GM12878 (cell line): ENCODE measurements at regions not wholly inside any gene's neighbourhood (a gene's known extent, or its start where the extent isn't known, plus 50 kb on each side); places are given as distances from the start of the nearest gene placed in this dataset.

Experiments
- ATAC-seq: fragments of 200-7000 bp; cut with Tn5 transposase; 3 replicates; pipeline ENCODE4 v1.9.1; 2020; ENCODE audit warnings: mild to moderate bottlenecking, moderate library complexity
- BruUV-seq: library from RNA; stranded (reverse); fragments of 400-500 nt; replicated peaks from 2 replicates; lab custom pipeline; 2021; lab: Mats Ljungman, UMichigan
- CTCF ChIA-PET: fragments of 300-600 bp; sonication (Branson Sonifier 250); formaldehyde crosslinking; extraction: SDS; loops from one replicate; lab custom pipeline; 2021; ENCODE audit warnings: inconsistent platforms; lab: Yijun Ruan, JAX
- POLR2A ChIA-PET: fragments of 350-600 bp; formaldehyde crosslinking; extraction: SDS; loops from one replicate; lab custom pipeline; 2021; ENCODE audit warnings: inconsistent platforms; lab: Charles Lee
- RAD21 ChIA-PET: fragments of 300-600 bp; sonication (Branson Sonifier 250); formaldehyde crosslinking; loops from one replicate; lab custom pipeline; 2023; ENCODE audit warnings: antibody characterized with exemption; ENCODE audit not compliant: unreplicated experiment; lab: Charles Lee
- SMC1A ChIA-PET: fragments of 300-600 bp; sonication (Branson Sonifier 250); formaldehyde crosslinking; loops from one replicate; lab custom pipeline; 2023; ENCODE audit not compliant: unreplicated experiment, uncharacterized antibody; lab: Charles Lee
- DNase-seq: peaks from one replicate; pipeline ENCODE4 v3.0.0-alpha.2; 2011; ENCODE audit warnings: low read depth, low spot score
- FAIRE-seq: peaks from 3 replicates; lab custom pipeline; 2011; peaks lifted over from hg19 to GRCh38; lab: Jason Lieb, UNC
- H2AFZ ChIP-seq: 2 replicates; pipeline ENCODE4 v1.6.0; 2011; ENCODE audit warnings: low read depth, low read length, control low read depth; ENCODE audit not compliant: control insufficient read depth
- H3K27ac ChIP-seq: 2 replicates; pipeline ENCODE4 v1.5.1; 2011; ENCODE audit warnings: control low read depth; ENCODE audit not compliant: control insufficient read depth, insufficient read depth
- H3K27me3 ChIP-seq, 2 experiments: replicated peaks in 1 of 2; 2 replicates each; pipeline versions ENCODE4 v1.6.0 to v1.6.1; 2011; ENCODE audit warnings: low read length in 1 of 2; ENCODE audit not compliant: control insufficient read depth in 2 of 2, insufficient read depth in 2 of 2
- H3K36me3 ChIP-seq, 2 experiments: 2 replicates each; pipeline ENCODE4 v1.5.1; 2011; ENCODE audit warnings: low read length in 1 of 2; ENCODE audit not compliant: control insufficient read depth in 2 of 2, insufficient read depth in 2 of 2
- H3K4me1 ChIP-seq: 2 replicates; pipeline ENCODE4 v1.6.1; 2011; ENCODE audit warnings: mild to moderate bottlenecking, low read length, moderate library complexity, mixed read lengths; ENCODE audit not compliant: control insufficient read depth, insufficient read depth
- H3K4me2 ChIP-seq: 2 replicates; pipeline ENCODE4 v1.6.0; 2011; ENCODE audit warnings: control low read depth; ENCODE audit not compliant: control insufficient read depth, insufficient read depth
- H3K4me3 ChIP-seq: fragments of 200-600 bp; sonication (generic); 2 replicates; pipeline ENCODE4 v1.5.1; 2016
- H3K79me2 ChIP-seq: 2 replicates; pipeline ENCODE4 v1.6.0; 2011; ENCODE audit warnings: low read length; ENCODE audit not compliant: control insufficient read depth, insufficient read depth
- H3K9ac ChIP-seq: 2 replicates; pipeline ENCODE4 v1.8.0; 2011; ENCODE audit warnings: low read length, control low read depth, mixed read lengths; ENCODE audit not compliant: control insufficient read depth, insufficient read depth
- H3K9me3 ChIP-seq: replicated peaks from 3 replicates; pipeline ENCODE4 v1.5.1; 2011; ENCODE audit warnings: mild to moderate bottlenecking, low read length; ENCODE audit not compliant: control insufficient read depth, insufficient read depth
- H4K20me1 ChIP-seq: 2 replicates; pipeline ENCODE4 v1.6.0; 2011; ENCODE audit not compliant: control insufficient read depth, insufficient read depth
- CREM ChIP-seq: IDR thresholded peaks from 2 replicates; pipeline ENCODE4 v1.6.1; 2014; ENCODE audit warnings: antibody characterized with exemption, low read depth
- EED ChIP-seq: sonication (generic); IDR thresholded peaks from 2 replicates; pipeline ENCODE4 v1.6.1; 2016; ENCODE audit warnings: antibody characterized with exemption, low read depth
- MYC ChIP-seq: IDR thresholded peaks from 2 replicates; pipeline ENCODE4 v1.6.1; 2011; ENCODE audit warnings: mild to moderate bottlenecking, low read length, moderate library complexity, inconsistent platforms; ENCODE audit not compliant: insufficient read depth, insufficient replicate concordance, insufficient read length, severe bottlenecking
- RAD21 ChIP-seq: IDR thresholded peaks from 2 replicates; pipeline ENCODE4 v1.6.1; 2011; ENCODE audit warnings: mild to moderate bottlenecking, low read depth, low read length, moderate library complexity; ENCODE audit not compliant: insufficient read depth
- RELB ChIP-seq: fragments of 450-650 bp; IDR thresholded peaks from 2 replicates; pipeline ENCODE4 v1.6.1; 2017; ENCODE audit warnings: low read depth, mild to moderate bottlenecking, moderate library complexity
- SRF ChIP-seq, 2 experiments: IDR thresholded peaks; 2 replicates each; pipeline ENCODE4 v1.6.1; 2011; ENCODE audit warnings: low read depth in 2 of 2, low read length in 2 of 2, mild to moderate bottlenecking in 1 of 2, moderate library complexity in 1 of 2
- TCF12 ChIP-seq: IDR thresholded peaks from 2 replicates; pipeline ENCODE4 v1.6.1; 2011; ENCODE audit warnings: low read depth, mild to moderate bottlenecking, low read length
- ZNF24 ChIP-seq: fragments of 450-650 bp; IDR thresholded peaks from 2 replicates; pipeline ENCODE4 v1.6.1; 2017; ENCODE audit warnings: antibody characterized with exemption, mild to moderate bottlenecking
- WGBS: methylation state at CpG from one replicate; pipeline ENCODE4 v1.1.6; 2016; ENCODE audit warnings: low lambda C conversion rate; ENCODE audit not compliant: insufficient replicate concordance, insufficient coverage; ENCODE audit errors: missing lambda C conversion rate; 5-methylcytosine and 5-hydroxymethylcytosine counted together
- in situ Hi-C: fragments of 300-500 bp; cut with MboI; formaldehyde crosslinking; loops from 9 replicates; pipeline ENCODE4 v1.14.3; 2018; ENCODE audit warnings: mixed read lengths
- intact Hi-C: fragments of 100-400 bp; cut with micrococcal nuclease; formaldehyde crosslinking; loops from one replicate; pipeline ENCODE4 v1.14.2; 2022; ENCODE audit not compliant: unreplicated experiment

DNA sequence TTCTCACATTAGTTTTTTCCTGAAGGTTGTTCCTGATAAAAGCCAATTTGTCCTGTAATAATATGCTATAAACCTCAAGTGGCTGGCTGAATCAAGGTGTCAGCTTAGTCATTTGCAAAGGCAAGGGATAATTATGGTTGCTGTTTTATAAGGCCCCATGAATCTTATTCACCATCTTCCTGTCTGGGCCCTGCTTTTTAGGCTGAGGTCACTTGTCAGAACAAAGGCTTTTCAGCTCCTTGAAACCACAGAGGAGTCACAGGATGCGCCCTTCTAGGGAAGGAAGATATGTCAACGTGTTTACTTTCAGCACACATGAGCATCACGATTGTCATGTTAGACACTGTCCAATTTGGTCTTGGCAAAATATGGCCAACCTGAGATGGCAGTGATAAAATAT lies 64.8 kb upstream of the NAA20 start:
- DNase-seq (no peak), FAIRE-seq (no peak), ATAC-seq (peak; percentile 8; the same call in 1 of the 3 replicates)
- ChIA-PET SMC1A (interaction anchor here (1.1 to 1.9 kb wide), 8 partner anchors 8 to 46 kb away, joined by 3 to 6 read pairs (median 4); no protein-coding TSS in a partner anchor), RAD21 (no interaction called here), CTCF (interaction anchor here (0.6 to 2.1 kb wide), 5 partner anchors 11 to 49 kb away, joined by 3 to 5 read pairs (median 4); no protein-coding TSS in a partner anchor), POLR2A (interaction anchor here (0.8 to 1.0 kb wide), 2 partner anchors 10 to 16 kb away, joined by 3 read pairs; no protein-coding TSS in a partner anchor)
- Histone ChIP-seq H3K27me3 (0 out of 4 replicates have a peak, but pooled peaks cover 0 to 2% of the 10 kb centered on the region in 2 experiments), H3K4me1 (peaks cover 18% of the 10 kb centered on the region), H3K4me3 (no peak overlapping the region), H3K79me2 (no peaks in the 10 kb centered on the region), H3K27ac (no peak overlapping the region), H3K4me2 (peak overlapping the region; percentile 5; the same call in 1 of the 2 replicates), H3K9ac (no peak overlapping the region), H3K9me3 (no peaks in the 10 kb centered on the region; the same call in 2 of the 3 replicates), H4K20me1 (no peaks in the 10 kb centered on the region), H2AFZ (no peak overlapping the region), H3K36me3 (no peaks in the 10 kb centered on the region)
- TF ChIP-seq EED (peak; percentile 2; the same call in 1 of the 2 replicates), CREM (peak; percentile 9; the same call in 1 of the 2 replicates), SRF (IDR thresholded peaks at IDR 0.05; ENCODE audit: low read depth in 2 of 2, low read length in 2 of 2) (no peak), ZNF24 (no peak), RAD21 (no peak), RELB (no peak), TCF12 (no peak), MYC (no peak)
- no TSS peak for BruUV-seq
- intact Hi-C loops (no loop called here), in situ Hi-C loops (no loop called here)
- 5% methylated on average over 3 of the region's 3 CpGs for WGBS
